HEK293 (cell line): ENCODE measurements at regions not wholly inside any gene's neighbourhood (a gene's known extent, or its start where the extent isn't known, plus 50 kb on each side); places are given as distances from the start of the nearest gene placed in this dataset.

Experiments
- ATF2 ChIP-seq: fragments of 450-650 bp; formaldehyde crosslinking; IDR thresholded peaks from 2 replicates; pipeline ENCODE4 v1.5.1; 2016; ENCODE audit warnings: missing biosample characterization, missing genetic modification characterization, low read depth
- BCL11A ChIP-seq: fragments of 450-650 bp; formaldehyde crosslinking; IDR thresholded peaks from 2 replicates; pipeline ENCODE4 v1.5.1; 2016; ENCODE audit warnings: low read depth, missing biosample characterization, missing genetic modification characterization
- KLF10 ChIP-seq: fragments of 450-650 bp; IDR thresholded peaks from 2 replicates; pipeline ENCODE4 v1.5.1; 2018; ENCODE audit warnings: missing biosample characterization, mild to moderate bottlenecking, missing genetic modification characterization
- MEIS1 ChIP-seq: sonication (generic); formaldehyde crosslinking; IDR thresholded peaks from 2 replicates; pipeline ENCODE4 v1.8.1; 2022; ENCODE audit warnings: missing genetic modification reagents, mild to moderate bottlenecking, borderline replicate concordance
- PRDM2 ChIP-seq: fragments of 450-650 bp; formaldehyde crosslinking; IDR thresholded peaks from 2 replicates; pipeline ENCODE4 v1.5.1; 2016; ENCODE audit warnings: missing biosample characterization, missing genetic modification characterization, borderline replicate concordance
- SP2 ChIP-seq: fragments of 450-650 bp; formaldehyde crosslinking; IDR thresholded peaks from 2 replicates; pipeline ENCODE4 v1.5.1; 2016; ENCODE audit warnings: missing biosample characterization, missing genetic modification characterization
- SP3 ChIP-seq: fragments of 450-650 bp; formaldehyde crosslinking; IDR thresholded peaks from 2 replicates; pipeline ENCODE4 v1.5.1; 2016; ENCODE audit warnings: missing biosample characterization, missing genetic modification characterization
- SP7 ChIP-seq: fragments of 450-650 bp; formaldehyde crosslinking; IDR thresholded peaks from 2 replicates; pipeline ENCODE4 v1.5.1; 2016; ENCODE audit warnings: missing biosample characterization, missing genetic modification characterization
- ZBTB10 ChIP-seq: fragments of 450-650 bp; formaldehyde crosslinking; IDR thresholded peaks from 2 replicates; pipeline ENCODE4 v1.5.1; 2016; ENCODE audit warnings: missing biosample characterization, missing genetic modification characterization
- ZBTB11 ChIP-seq: fragments of 450-650 bp; formaldehyde crosslinking; conservative IDR thresholded peaks from 2 replicates; pipeline ENCODE4 v1.5.1; 2016; ENCODE audit warnings: low read depth, missing biosample characterization, missing genetic modification characterization
- ZBTB8A ChIP-seq: fragments of 450-650 bp; formaldehyde crosslinking; IDR thresholded peaks from 2 replicates; pipeline ENCODE4 v1.5.1; 2016; ENCODE audit warnings: missing biosample characterization, missing genetic modification characterization
- ZFP41 ChIP-seq: fragments of 450-650 bp; formaldehyde crosslinking; IDR thresholded peaks from 2 replicates; pipeline ENCODE4 v1.5.1; 2016; ENCODE audit warnings: missing biosample characterization, missing genetic modification characterization, borderline replicate concordance
- ZNF184 ChIP-seq: fragments of 450-650 bp; IDR thresholded peaks from 2 replicates; pipeline ENCODE4 v1.5.1; 2018; ENCODE audit warnings: missing biosample characterization, mild to moderate bottlenecking, missing genetic modification characterization
- ZNF23 ChIP-seq: fragments of 450-650 bp; formaldehyde crosslinking; IDR thresholded peaks from 2 replicates; pipeline ENCODE4 v1.5.1; 2016; ENCODE audit warnings: missing biosample characterization, missing genetic modification characterization, borderline replicate concordance
- ZNF26 ChIP-seq: fragments of 450-650 bp; formaldehyde crosslinking; IDR thresholded peaks from 2 replicates; pipeline ENCODE4 v1.5.1; 2016; ENCODE audit warnings: missing biosample characterization, missing genetic modification characterization
- ZNF354C ChIP-seq: fragments of 450-650 bp; formaldehyde crosslinking; IDR thresholded peaks from 2 replicates; pipeline ENCODE4 v1.5.1; 2016; ENCODE audit warnings: missing biosample characterization, missing genetic modification characterization, low read depth, borderline replicate concordance
- ZNF426 ChIP-seq: fragments of 450-650 bp; formaldehyde crosslinking; IDR thresholded peaks from 2 replicates; pipeline ENCODE4 v1.5.1; 2017; ENCODE audit warnings: missing biosample characterization, missing genetic modification characterization, mild to moderate bottlenecking, inconsistent platforms, moderate library complexity
- ZNF561 ChIP-seq: fragments of 450-650 bp; IDR thresholded peaks from 2 replicates; pipeline ENCODE4 v1.5.1; 2018; ENCODE audit warnings: missing biosample characterization, missing genetic modification characterization, borderline replicate concordance
- ZNF621 ChIP-seq: fragments of 450-650 bp; formaldehyde crosslinking; IDR thresholded peaks from 2 replicates; pipeline ENCODE4 v1.5.1; 2017; ENCODE audit warnings: missing biosample characterization, missing genetic modification characterization
- ZNF654 ChIP-seq: fragments of 450-650 bp; formaldehyde crosslinking; IDR thresholded peaks from 2 replicates; pipeline ENCODE4 v1.5.1; 2016; ENCODE audit warnings: low read depth, missing biosample characterization, missing genetic modification characterization
- ZNF660 ChIP-seq: fragments of 450-650 bp; IDR thresholded peaks from 2 replicates; pipeline ENCODE4 v1.5.1; 2018; ENCODE audit warnings: missing biosample characterization, mild to moderate bottlenecking, missing genetic modification characterization
- ZNF677 ChIP-seq: fragments of 450-650 bp; IDR thresholded peaks from 2 replicates; pipeline ENCODE4 v1.5.0; 2018; ENCODE audit warnings: missing biosample characterization, mild to moderate bottlenecking, missing genetic modification characterization, moderate library complexity
- ZNF792 ChIP-seq: fragments of 450-650 bp; formaldehyde crosslinking; IDR thresholded peaks from 2 replicates; pipeline ENCODE4 v1.5.1; 2016; ENCODE audit warnings: missing biosample characterization, missing genetic modification characterization
- ZNF830 ChIP-seq: fragments of 450-650 bp; IDR thresholded peaks from 2 replicates; pipeline ENCODE4 v1.5.0; 2018; ENCODE audit warnings: missing biosample characterization, missing genetic modification characterization, low read depth, mild to moderate bottlenecking, moderate library complexity
- ZNF843 ChIP-seq: fragments of 450-650 bp; formaldehyde crosslinking; IDR thresholded peaks from 2 replicates; pipeline ENCODE4 v1.5.1; 2016; ENCODE audit warnings: missing biosample characterization, missing genetic modification characterization

- TF ChIP-seq ZBTB11 (tag by site-specific recombination), result no peak
- no peak for TF ChIP-seq ZBTB8A
- TF ChIP-seq SP3, result no peak
- no peak for TF ChIP-seq ZFP41 (tag by site-specific recombination)
- TF ChIP-seq ZNF843 (tag by site-specific recombination), result no peak
- no peak for TF ChIP-seq ZNF426 (tag by site-specific recombination)
- TF ChIP-seq SP7 (tag by site-specific recombination), result no peak
- TF ChIP-seq ZNF621 (tag by site-specific recombination), result no peak
- no peak for TF ChIP-seq ZNF23
- peak; percentile 77; the same call in 1 of the 2 replicates for TF ChIP-seq ATF2 (tag by site-specific recombination)
- peak; percentile 26; the same call in 1 of the 2 replicates for TF ChIP-seq ZNF660 (tag by site-specific recombination)
- no peak for TF ChIP-seq ZNF354C (tag by site-specific recombination)
- TF ChIP-seq ZNF792, result no peak
- no peak for TF ChIP-seq ZNF26 (tag by site-specific recombination)
- TF ChIP-seq MEIS1 (CRISPR knock-in tag), result no peak
- TF ChIP-seq SP2 (tag by site-specific recombination), result no peak
- TF ChIP-seq ZNF561, result no peak
- TF ChIP-seq ZBTB10 (tag by site-specific recombination), result no peak
- no peak for TF ChIP-seq KLF10
- 0 out of 2 replicates have a peak, but pooled peaks have one; percentile 22 for TF ChIP-seq ZNF184 (tag by site-specific recombination)
- TF ChIP-seq ZNF654 (tag by site-specific recombination), result no peak
- TF ChIP-seq PRDM2 (tag by site-specific recombination), result no peak
- TF ChIP-seq ZNF677 (tag by site-specific recombination), result no peak
- TF ChIP-seq ZNF830 (tag by site-specific recombination), result no peak
- no peak for TF ChIP-seq BCL11A (tag by site-specific recombination)
Measured at GRCh38 chr2:58606799-58607198, 365.7 kb upstream of the FANCL start (continued).
